CD4-positive, CD25-positive, alpha-beta regulatory T cell (primary cell): ENCODE measurements at regions not wholly inside any gene's neighbourhood (a gene's known extent, or its start where the extent isn't known, plus 50 kb on each side); places are given as distances from the start of the nearest gene placed in this dataset.
"Not testable (repeated sequence)": the region's sequence is repeated elsewhere in the genome, so short reads cannot be mapped to it uniquely, and the experiment has no call there.

Experiments used
- ATAC-seq, 2 donors: fragments of 150-1000 bp; cut with Tn5 transposase; one replicate each; pipeline ENCODE4 v1.10.0; 2021; ENCODE audit warnings: low read depth in 2 of 2, moderate number of reproducible peaks in 2 of 2, moderate library complexity in 1 of 2
- DNase-seq, 3 donors: peaks; one replicate each; pipeline versions ENCODE4 v3.0.0 to v3.0.0-alpha.2; 2012 to 2022; ENCODE audit warnings: mixed read lengths in 1 of 3
- H3K27ac ChIP-seq: one replicate; pipeline ENCODE4 v1.7.0; 2013; ENCODE audit warnings: mild to moderate bottlenecking, low read length; ENCODE audit not compliant: insufficient read depth, poor library complexity, severe bottlenecking
- H3K27me3 ChIP-seq: one replicate; pipeline ENCODE4 v1.7.0; 2013; ENCODE audit warnings: low read length; ENCODE audit not compliant: control insufficient read depth, insufficient read depth
- H3K36me3 ChIP-seq: one replicate; pipeline ENCODE4 v1.7.0; 2013; ENCODE audit warnings: mild to moderate bottlenecking, low read length, moderate library complexity; ENCODE audit not compliant: control insufficient read depth, insufficient read depth
- H3K4me1 ChIP-seq: 2 replicates; pipeline ENCODE4 v1.7.0; 2013; ENCODE audit warnings: mild to moderate bottlenecking, low read length; ENCODE audit not compliant: insufficient read depth, control insufficient read depth, poor library complexity, severe bottlenecking
- H3K4me3 ChIP-seq: one replicate; pipeline ENCODE4 v1.7.0; 2013; ENCODE audit warnings: low read depth, mild to moderate bottlenecking, low read length, moderate library complexity
- H3K9me3 ChIP-seq, 2 experiments: 1 replicate in 1 of 2; 2 replicates in 1 of 2; pipeline ENCODE4 v1.7.0; 2013; ENCODE audit warnings: low read length in 2 of 2, mild to moderate bottlenecking in 1 of 2, moderate library complexity in 1 of 2; ENCODE audit not compliant: control insufficient read depth in 2 of 2
- H3K27ac Mint-ChIP-seq, 3 donors: one replicate each; pipeline ENCODE4 v1.8.0; 2020 to 2022; ENCODE audit warnings: mild to moderate bottlenecking in 3 of 3, mixed read lengths in 3 of 3, moderate library complexity in 2 of 3
- H3K27me3 Mint-ChIP-seq: one replicate; pipeline ENCODE4 v1.8.0; 2022; ENCODE audit warnings: mild to moderate bottlenecking, mixed read lengths
- H3K36me3 Mint-ChIP-seq: one replicate; pipeline ENCODE4 v1.8.0; 2020; ENCODE audit warnings: mixed read lengths
- H3K4me1 Mint-ChIP-seq, 4 donors: one replicate each; pipeline ENCODE4 v1.8.0; 2020 to 2022; ENCODE audit warnings: mixed read lengths in 4 of 4, mild to moderate bottlenecking in 1 of 4
- H3K4me3 Mint-ChIP-seq, 4 donors: one replicate each; pipeline ENCODE4 v1.8.0; 2020 to 2022; ENCODE audit warnings: mild to moderate bottlenecking in 4 of 4, mixed read lengths in 4 of 4, moderate library complexity in 3 of 4
- H3K9me3 Mint-ChIP-seq, 7 donors: one replicate each; pipeline ENCODE4 v1.8.0; 2020 to 2022; ENCODE audit warnings: mixed read lengths in 7 of 7, mild to moderate bottlenecking in 3 of 7, moderate library complexity in 2 of 7

DNA sequence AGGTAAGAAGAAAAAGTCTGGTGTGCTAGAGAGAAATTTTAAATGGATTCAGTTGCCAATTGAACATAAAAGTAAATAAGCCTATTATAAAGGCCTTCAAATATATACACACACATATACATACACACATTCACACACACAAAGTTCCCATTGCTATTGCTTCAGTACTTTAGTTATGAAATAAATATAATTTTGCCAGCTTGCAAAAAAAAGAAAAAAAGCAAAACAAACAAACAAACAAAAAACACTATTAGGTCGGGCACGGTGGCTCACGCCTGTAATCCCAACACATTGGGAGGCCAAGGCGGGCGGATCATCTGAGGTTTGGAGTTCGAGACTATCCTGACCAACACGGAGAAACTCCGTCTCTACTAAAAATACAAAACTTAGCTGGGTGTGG is 80.3 kb downstream of the SPIN4 start:
- no peak overlapping the region for H3K4me3 ChIP-seq
- H3K4me1 ChIP-seq, result no peaks in the 10 kb centered on the region
- Mint-ChIP-seq H3K4me3 (no peak overlapping the region), H3K9me3 (peaks cover 0 to 1% (median 0%) of the 10 kb centered on the region in 7 donors), H3K27me3 (no peaks in the 10 kb centered on the region), H3K36me3 (no peaks in the 10 kb centered on the region), H3K4me1 (no peaks in the 10 kb centered on the region), H3K27ac (no peak overlapping the region)
- ATAC-seq, result no peak
- H3K36me3 ChIP-seq, result no peaks in the 10 kb centered on the region
- no peaks in the 10 kb centered on the region for H3K27me3 ChIP-seq
- no peak for DNase-seq
- no peak overlapping the region for H3K27ac ChIP-seq
- H3K9me3 ChIP-seq, result no peaks in the 10 kb centered on the region

DNA sequence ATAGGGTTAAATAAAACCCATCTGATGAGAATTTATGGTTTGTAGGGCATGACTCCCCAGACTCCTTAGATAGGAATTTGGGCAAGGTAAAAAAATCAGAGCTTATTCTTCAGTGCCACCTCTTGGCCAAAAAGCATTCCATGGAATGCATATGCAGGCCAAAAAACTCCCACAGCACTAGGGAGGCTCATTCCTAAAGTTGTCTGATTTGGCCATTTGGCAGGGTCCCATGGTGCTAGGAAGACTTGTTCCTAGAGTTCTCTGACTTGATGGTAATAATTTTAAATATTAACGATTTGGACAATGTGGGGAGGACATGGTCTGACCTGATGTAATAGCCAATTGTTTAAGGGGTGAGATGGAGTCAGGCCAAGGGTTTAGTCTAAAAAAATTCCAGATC is 93.0 kb downstream of the SPIN4 start:
- no peaks in the 10 kb centered on the region for H3K4me1 Mint-ChIP-seq
- ATAC-seq (no peak), DNase-seq (no peak)
- Histone ChIP-seq H3K27ac (no peak overlapping the region), H3K27me3 (no peaks in the 10 kb centered on the region), H3K36me3 (no peaks in the 10 kb centered on the region), H3K4me1 (no peaks in the 10 kb centered on the region), H3K4me3 (no peak overlapping the region), H3K9me3 (no peaks in the 10 kb centered on the region)
- no peaks in the 10 kb centered on the region for H3K9me3 Mint-ChIP-seq
- no peaks in the 10 kb centered on the region for H3K27me3 Mint-ChIP-seq
- H3K4me3 Mint-ChIP-seq, result no peak overlapping the region
- H3K27ac Mint-ChIP-seq, result no peak overlapping the region
- no peaks in the 10 kb centered on the region for H3K36me3 Mint-ChIP-seq

DNA sequence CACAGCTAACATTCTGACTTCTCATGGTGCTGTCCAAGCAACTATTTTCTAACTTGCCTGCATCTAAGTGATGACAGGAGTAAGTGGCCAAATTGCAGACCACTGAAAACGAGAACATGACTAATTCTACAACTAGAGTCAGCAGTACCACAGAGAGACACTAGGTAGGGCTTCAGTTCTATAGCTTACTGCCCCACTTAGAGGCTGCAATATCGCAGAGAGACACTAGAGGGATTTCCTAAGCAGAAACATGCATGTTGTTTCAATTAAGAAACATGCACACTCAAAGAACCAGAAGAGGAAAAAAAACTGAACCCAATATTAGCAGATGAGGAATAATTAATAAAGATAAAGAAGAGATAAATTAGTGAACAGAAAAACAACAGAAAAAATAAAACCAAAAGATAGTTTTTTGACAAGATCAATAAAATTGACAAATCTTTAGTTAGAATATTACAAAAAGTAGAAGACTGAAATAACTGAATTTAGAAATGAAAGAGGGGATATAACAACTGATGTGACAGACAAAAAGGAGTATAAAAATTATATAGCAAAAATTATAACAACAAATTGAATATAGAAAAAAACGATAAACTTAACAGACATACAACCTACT is 100.8 kb downstream of the SPIN4 start:
- no peak overlapping the region for H3K27ac Mint-ChIP-seq
- peak; percentile 11 to 82 (median 57) for DNase-seq
- Histone ChIP-seq H3K4me3 (no peak overlapping the region), H3K27me3 (no peaks in the 10 kb centered on the region), H3K27ac (no peak overlapping the region), H3K36me3 (no peaks in the 10 kb centered on the region), H3K9me3 (no peaks in the 10 kb centered on the region), H3K4me1 (no peaks in the 10 kb centered on the region)
- H3K4me3 Mint-ChIP-seq, result no peak overlapping the region
- H3K4me1 Mint-ChIP-seq, result no peaks in the 10 kb centered on the region
- ATAC-seq, result peak; percentile 42 to 57
- peaks cover 0 to 1% (median 0%) of the 10 kb centered on the region in 7 donors for H3K9me3 Mint-ChIP-seq
- H3K27me3 Mint-ChIP-seq, result no peaks in the 10 kb centered on the region
- no peaks in the 10 kb centered on the region for H3K36me3 Mint-ChIP-seq

DNA sequence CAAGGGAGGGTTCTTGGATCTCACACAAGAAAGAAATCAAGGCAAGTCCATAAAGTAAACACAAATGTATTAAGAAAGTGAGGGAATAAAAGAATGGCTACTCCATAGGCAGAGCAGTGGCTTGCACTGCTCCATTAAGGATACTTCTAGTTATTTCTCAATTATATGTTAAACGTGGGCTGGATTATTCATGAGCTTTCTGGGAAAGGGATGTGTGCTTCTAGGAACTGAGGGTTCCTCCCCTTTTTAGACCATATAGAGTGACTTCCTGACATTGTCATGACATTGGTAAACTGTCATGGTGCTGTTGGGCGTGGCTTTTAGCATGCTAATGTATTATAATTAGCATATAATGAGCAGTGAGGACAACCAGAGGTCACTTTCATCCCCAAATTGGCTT is 108.4 kb downstream of the SPIN4 start:
- not testable (repeated sequence) for H3K36me3 ChIP-seq, H3K4me3 ChIP-seq, H3K27me3 Mint-ChIP-seq

DNA sequence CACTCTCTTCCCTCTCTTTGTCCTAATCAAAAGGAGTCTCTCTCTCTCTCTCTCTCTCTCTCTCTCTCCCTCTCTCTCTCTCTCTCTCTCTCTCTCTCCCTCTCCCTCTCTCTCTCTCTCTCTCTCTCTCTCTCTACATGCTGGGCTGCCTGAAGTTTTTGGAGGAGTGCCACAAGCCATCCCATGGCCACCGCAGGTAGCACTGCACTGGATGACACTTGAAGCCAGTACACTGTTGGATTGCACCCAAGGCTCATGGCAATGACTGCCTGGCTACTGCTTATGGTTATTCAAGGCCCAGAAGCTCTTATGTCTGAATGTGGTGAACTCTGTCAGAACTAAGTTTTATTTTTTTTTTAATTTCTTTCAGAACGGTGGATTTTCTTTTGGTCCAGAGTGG is 115.2 kb downstream of the SPIN4 start:
- not testable (repeated sequence) for H3K36me3 Mint-ChIP-seq, H3K4me1 ChIP-seq, H3K27ac Mint-ChIP-seq, H3K36me3 ChIP-seq, H3K4me3 ChIP-seq, H3K27me3 Mint-ChIP-seq, H3K9me3 Mint-ChIP-seq, DNase-seq, H3K27me3 ChIP-seq, H3K9me3 ChIP-seq, H3K4me3 Mint-ChIP-seq, H3K4me1 Mint-ChIP-seq, ATAC-seq, H3K27ac ChIP-seq

More for the DNA sequence above, 108.4 kb downstream of the SPIN4 start:
- not testable (repeated sequence) for H3K27ac Mint-ChIP-seq, H3K9me3 Mint-ChIP-seq, DNase-seq, ATAC-seq, H3K9me3 ChIP-seq, H3K4me1 Mint-ChIP-seq, H3K4me1 ChIP-seq, H3K36me3 Mint-ChIP-seq, H3K27me3 ChIP-seq, H3K27ac ChIP-seq, H3K4me3 Mint-ChIP-seq

DNA sequence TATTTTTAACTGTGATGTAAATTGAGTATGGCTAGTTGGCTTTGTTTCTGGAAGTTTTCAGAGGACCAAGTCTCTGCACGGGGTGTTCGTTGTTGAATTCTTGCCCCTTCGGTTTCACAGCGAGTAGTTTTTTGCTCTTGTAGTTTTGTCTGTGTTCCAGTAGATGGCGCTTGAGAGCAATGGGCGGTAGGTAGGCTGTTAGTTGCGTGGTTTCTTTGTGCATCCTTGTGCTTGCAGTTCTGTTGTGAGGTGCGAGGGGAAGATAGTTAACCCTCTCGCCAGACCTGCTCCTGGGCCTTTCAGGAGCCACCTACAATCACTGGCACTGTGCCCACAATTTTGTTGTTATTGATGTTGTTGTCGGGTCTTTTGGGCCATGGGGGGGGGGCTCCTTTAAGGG is 118.1 kb downstream of the SPIN4 start:
- H3K9me3 Mint-ChIP-seq, H3K4me1 ChIP-seq, H3K27ac Mint-ChIP-seq, H3K4me3 ChIP-seq, H3K4me1 Mint-ChIP-seq, H3K36me3 ChIP-seq, H3K4me3 Mint-ChIP-seq, H3K9me3 ChIP-seq, DNase-seq, ATAC-seq, H3K27me3 Mint-ChIP-seq, H3K27me3 ChIP-seq, H3K36me3 Mint-ChIP-seq, H3K27ac ChIP-seq: not testable (repeated sequence)

DNA sequence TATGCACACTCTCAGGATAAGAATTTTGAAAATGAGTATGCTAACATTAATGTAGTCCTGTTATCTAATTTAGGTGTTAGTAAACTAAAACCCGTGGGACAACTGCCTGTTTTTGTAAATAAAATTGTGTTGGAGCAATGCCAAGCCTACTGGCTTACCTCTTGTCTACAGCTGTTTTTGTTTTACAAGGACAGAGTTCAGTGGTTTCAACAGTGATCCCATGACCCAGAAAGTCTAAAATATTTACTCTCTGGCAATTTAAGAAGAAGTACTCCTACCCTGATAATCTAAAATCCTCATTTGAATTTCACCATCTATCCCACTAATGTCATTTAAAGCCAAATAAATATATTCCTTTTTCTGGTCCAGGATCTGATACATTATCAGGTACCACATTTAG is 132.9 kb downstream of the SPIN4 start:
- ATAC-seq, H3K4me1 ChIP-seq, H3K9me3 Mint-ChIP-seq, H3K4me3 Mint-ChIP-seq, H3K27ac Mint-ChIP-seq, H3K27ac ChIP-seq, H3K9me3 ChIP-seq, H3K4me1 Mint-ChIP-seq, H3K36me3 ChIP-seq, H3K27me3 ChIP-seq, H3K27me3 Mint-ChIP-seq, DNase-seq, H3K36me3 Mint-ChIP-seq, H3K4me3 ChIP-seq: not testable (repeated sequence)

DNA sequence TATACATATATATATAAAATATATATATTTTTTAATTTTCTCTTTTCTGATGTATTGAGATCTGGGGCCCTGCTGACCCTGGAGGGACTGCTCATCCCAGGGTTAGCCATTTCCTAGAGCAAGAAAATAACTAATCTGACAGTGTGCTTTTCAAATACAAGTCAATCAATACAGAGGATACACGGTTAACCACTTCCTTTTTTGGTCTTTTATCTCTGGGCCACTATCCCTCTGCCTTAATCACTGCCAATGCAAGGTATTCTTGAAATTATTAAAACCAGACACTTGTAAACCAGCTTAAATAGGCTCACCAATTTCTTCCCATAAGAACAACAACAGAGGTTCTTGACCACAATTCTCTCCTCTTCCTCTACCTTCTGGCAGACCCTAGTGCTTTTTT is 133.6 kb downstream of the SPIN4 start:
- not testable (repeated sequence) for H3K4me1 Mint-ChIP-seq, H3K4me1 ChIP-seq, H3K36me3 ChIP-seq, H3K27ac ChIP-seq, H3K4me3 ChIP-seq, H3K4me3 Mint-ChIP-seq, DNase-seq, ATAC-seq, H3K27ac Mint-ChIP-seq, H3K36me3 Mint-ChIP-seq, H3K9me3 Mint-ChIP-seq, H3K27me3 ChIP-seq, H3K9me3 ChIP-seq, H3K27me3 Mint-ChIP-seq
